Stimulated activated naive B cell treated with anti-CD40 and anti-IgM and Interleukin-4, amounts not matched to agents 10 μg/mL and 1 μg/mL and 100 μg/mL, for 72 hours (primary cell): ENCODE measurements at regions not wholly inside any gene's neighbourhood (a gene's known extent, or its start where the extent isn't known, plus 50 kb on each side); places are given as distances from the start of the nearest gene placed in this dataset.
"Not testable (repeated sequence)": the region's sequence is repeated elsewhere in the genome, so short reads cannot be mapped to it uniquely, and the experiment has no call there.

ENCODE experiments used
- ATAC-seq, 2 donors: fragments of 150-1000 bp; cut with Tn5 transposase; replicated peaks; 2 replicates each; pipeline ENCODE4 v1.10.0; 2021; ENCODE audit warnings: moderate library complexity in 1 of 2
- DNase-seq: peaks from one replicate; pipeline ENCODE4 v3.0.0; 2021
- H3K27ac Mint-ChIP-seq: one replicate; pipeline ENCODE4 v1.8.0; 2022; ENCODE audit warnings: mild to moderate bottlenecking, mixed read lengths
- H3K27me3 Mint-ChIP-seq, 2 donors: one replicate each; pipeline ENCODE4 v1.8.0; 2022; ENCODE audit warnings: mixed read lengths in 2 of 2
- H3K36me3 Mint-ChIP-seq, 2 donors: one replicate each; pipeline ENCODE4 v1.8.0; 2022; ENCODE audit warnings: mixed read lengths in 2 of 2, mild to moderate bottlenecking in 1 of 2
- H3K4me1 Mint-ChIP-seq, 2 donors: one replicate each; pipeline ENCODE4 v1.8.0; 2022; ENCODE audit warnings: mixed read lengths in 2 of 2, mild to moderate bottlenecking in 1 of 2
- H3K4me3 Mint-ChIP-seq, 2 donors: one replicate each; pipeline ENCODE4 v1.8.0; 2022; ENCODE audit warnings: mild to moderate bottlenecking in 2 of 2, mixed read lengths in 2 of 2, moderate library complexity in 1 of 2
- H3K9me3 Mint-ChIP-seq, 2 donors: one replicate each; pipeline ENCODE4 v1.8.0; 2022; ENCODE audit warnings: mixed read lengths in 2 of 2, mild to moderate bottlenecking in 1 of 2

DNA sequence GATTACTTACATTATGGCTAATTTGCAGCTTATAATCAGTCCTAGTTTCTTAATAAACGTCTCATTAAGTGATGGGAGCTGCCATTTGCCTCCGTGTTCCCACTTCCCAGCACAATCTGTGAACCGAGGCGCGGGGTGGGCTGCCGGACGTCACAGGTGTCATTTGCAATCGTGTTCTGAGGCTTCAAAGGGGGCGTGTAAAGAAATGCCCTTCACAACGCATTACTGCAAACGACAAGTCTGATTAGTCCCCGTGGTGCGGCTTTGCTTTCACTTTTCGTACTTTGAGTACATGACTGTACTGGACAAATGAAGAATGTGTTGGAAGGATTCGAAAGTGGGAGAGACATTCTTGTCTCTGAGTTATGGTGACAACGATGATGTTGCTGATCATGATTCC, 614.2 kb upstream of the ADARB2 start:
- Mint-ChIP-seq H3K4me1 (no peaks in the 10 kb centered on the region), H3K4me3 (no peak overlapping the region), H3K27me3 (peaks cover 6 to 8% of the 10 kb centered on the region in 2 donors), H3K27ac (no peak overlapping the region), H3K9me3 (no peaks in the 10 kb centered on the region), H3K36me3 (no peaks in the 10 kb centered on the region)
- no peak for DNase-seq
- ATAC-seq, result no peak

DNA sequence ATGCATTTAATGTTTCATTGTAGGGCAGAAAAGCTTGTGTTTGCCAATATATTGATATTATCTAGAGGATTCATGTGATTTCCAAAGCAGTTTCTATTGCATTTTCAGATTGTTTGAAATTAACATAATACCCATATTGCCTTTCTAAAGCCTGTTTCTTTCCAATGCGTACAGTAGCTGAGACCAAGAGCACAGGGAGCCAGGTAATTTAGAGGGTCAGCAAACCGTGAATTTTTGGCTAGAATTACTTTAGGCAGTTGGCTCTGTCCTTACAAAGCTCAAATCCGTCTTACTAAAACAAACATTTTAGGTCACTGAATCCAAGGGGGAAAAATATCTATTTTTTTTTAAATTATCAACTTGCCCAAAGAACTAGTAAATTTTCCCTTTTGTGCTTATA, 604.9 kb upstream of the ADARB2 start:
- Mint-ChIP-seq H3K4me1 (no peaks in the 10 kb centered on the region), H3K4me3 (no peak overlapping the region), H3K27ac (no peak overlapping the region), H3K9me3 (peaks cover 0 to 3% of the 10 kb centered on the region in 2 donors), H3K36me3 (no peaks in the 10 kb centered on the region), H3K27me3 (peaks cover 7 to 21% of the 10 kb centered on the region in 2 donors)
- ATAC-seq, result no peak
- DNase-seq, result no peak

DNA sequence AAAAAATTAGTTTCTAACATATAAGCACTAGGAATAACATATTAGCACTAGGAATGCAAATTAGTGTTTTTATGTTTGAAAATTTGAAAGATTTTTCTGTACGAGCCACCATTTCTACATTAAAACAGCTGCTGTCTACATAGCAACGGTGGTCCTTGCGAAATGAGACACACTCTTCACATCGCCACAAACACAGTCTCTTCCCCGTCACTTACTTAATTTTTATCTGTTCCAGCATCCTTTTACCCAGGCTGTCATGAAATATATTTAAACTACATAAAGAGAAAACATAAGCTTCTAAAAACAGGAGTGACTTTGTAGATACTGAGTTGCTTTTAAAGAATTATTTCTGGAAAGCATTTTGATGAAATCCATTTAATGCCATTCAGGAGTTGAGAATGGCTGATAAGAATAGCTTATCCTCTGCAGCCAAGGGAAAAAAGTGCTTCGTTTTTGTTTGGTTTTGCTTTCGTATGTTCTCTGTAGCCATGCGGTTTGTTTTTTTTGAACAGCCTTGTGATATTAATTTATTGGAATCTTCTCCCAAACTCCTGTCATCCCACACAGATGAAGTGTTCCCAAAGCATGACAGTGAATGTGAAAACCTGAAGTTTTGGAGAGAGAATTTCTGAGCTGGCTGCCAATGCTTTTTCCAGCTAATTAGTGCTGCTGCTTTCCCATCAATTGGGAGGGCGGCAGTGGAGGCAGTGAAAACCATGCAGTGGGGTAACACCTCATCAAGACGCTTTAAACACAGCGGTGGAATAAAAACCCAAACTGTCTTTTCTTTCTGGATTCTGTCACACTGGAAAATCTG, 603.7 kb upstream of the ADARB2 start:
- peaks cover 7 to 21% of the 10 kb centered on the region in 2 donors for H3K27me3 Mint-ChIP-seq
- DNase-seq (no peak), ATAC-seq (no peak)
- no peak overlapping the region for H3K27ac Mint-ChIP-seq
- H3K9me3 Mint-ChIP-seq, result peaks cover 0 to 3% of the 10 kb centered on the region in 2 donors
- no peaks in the 10 kb centered on the region for H3K4me1 Mint-ChIP-seq
- no peak overlapping the region for H3K4me3 Mint-ChIP-seq
- no peaks in the 10 kb centered on the region for H3K36me3 Mint-ChIP-seq

DNA sequence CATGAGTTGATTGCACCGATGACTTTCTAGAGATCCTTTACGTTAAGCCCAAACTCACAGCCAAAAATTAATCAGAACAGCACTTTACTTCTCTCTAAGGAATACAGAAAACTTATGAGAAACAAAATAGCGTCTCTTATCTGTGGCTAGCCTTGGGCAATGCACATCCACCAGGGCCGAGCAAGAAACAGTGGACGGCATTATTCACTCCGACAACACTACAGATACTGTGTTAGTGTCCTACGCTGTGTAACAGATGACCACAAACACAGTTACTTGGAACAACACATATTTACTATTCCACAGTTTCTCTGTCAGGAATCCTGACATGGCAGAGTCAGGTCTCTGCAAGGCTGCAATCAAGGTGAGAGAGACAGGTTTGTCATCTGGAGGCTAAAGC, 598.3 kb upstream of the ADARB2 start:
- H3K27me3 Mint-ChIP-seq, result peaks cover 0 to 6% of the 10 kb centered on the region in 2 donors
- H3K9me3 Mint-ChIP-seq, result peaks cover 0 to 3% of the 10 kb centered on the region in 2 donors
- no peak overlapping the region for H3K4me3 Mint-ChIP-seq
- DNase-seq (no peak), ATAC-seq (no peak)
- H3K36me3 Mint-ChIP-seq, result no peaks in the 10 kb centered on the region
- no peaks in the 10 kb centered on the region for H3K4me1 Mint-ChIP-seq
- no peak overlapping the region for H3K27ac Mint-ChIP-seq

DNA sequence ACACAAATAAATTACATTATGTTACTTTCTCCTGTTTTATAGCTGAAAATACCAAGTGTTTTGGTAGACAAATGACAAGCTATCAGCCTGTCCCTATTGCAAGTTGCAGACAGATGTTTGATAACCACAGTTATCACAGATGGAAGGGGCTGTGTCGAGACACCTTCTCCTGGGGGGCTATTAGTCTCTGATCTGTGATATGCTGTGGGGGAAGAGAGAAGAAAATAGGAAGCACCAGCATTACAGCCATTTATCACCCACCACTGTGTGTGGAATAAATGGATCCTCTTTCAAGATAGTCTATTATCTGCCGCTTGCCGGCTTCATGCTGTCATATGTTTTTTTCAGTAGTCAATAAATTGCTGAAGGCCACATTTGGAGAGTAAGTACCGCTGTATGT, 597.2 kb upstream of the ADARB2 start:
- peaks cover 0 to 6% of the 10 kb centered on the region in 2 donors for H3K27me3 Mint-ChIP-seq

DNA sequence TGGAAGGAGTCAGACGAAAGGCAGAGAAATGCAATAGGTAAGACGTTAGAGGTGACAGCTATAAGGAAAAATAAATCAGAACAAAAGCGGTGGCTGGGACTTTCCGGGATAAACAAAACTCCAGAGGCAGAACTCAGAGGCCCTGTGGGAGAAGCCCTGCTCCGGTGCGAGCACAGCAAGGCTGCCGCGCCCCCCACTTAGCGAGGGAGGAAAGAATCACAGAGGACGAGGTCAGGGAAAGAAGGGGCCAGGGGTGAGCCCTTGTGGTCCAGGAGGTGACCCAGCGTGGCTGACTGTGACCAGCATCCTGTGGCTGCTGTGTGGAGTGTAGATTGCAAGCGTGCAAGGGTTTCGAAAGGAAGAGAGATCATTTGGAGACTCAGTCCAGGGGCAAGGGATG, 591.8 kb upstream of the ADARB2 start:
- DNase-seq, result no peak
- H3K36me3 Mint-ChIP-seq, result no peaks in the 10 kb centered on the region
- no peak for ATAC-seq
- H3K27me3 Mint-ChIP-seq, result peaks cover 0 to 5% of the 10 kb centered on the region in 2 donors
- H3K4me3 Mint-ChIP-seq, result no peak overlapping the region
- no peaks in the 10 kb centered on the region for H3K4me1 Mint-ChIP-seq
- no peaks in the 10 kb centered on the region for H3K9me3 Mint-ChIP-seq
- H3K27ac Mint-ChIP-seq, result no peak overlapping the region

More for the DNA sequence above, 597.2 kb upstream of the ADARB2 start:
- H3K9me3 Mint-ChIP-seq, result peaks cover 0 to 3% of the 10 kb centered on the region in 2 donors
- DNase-seq (no peak), ATAC-seq (no peak)
- no peak overlapping the region for H3K27ac Mint-ChIP-seq
- H3K36me3 Mint-ChIP-seq, result no peaks in the 10 kb centered on the region
- no peak overlapping the region for H3K4me3 Mint-ChIP-seq
- H3K4me1 Mint-ChIP-seq, result no peaks in the 10 kb centered on the region

DNA sequence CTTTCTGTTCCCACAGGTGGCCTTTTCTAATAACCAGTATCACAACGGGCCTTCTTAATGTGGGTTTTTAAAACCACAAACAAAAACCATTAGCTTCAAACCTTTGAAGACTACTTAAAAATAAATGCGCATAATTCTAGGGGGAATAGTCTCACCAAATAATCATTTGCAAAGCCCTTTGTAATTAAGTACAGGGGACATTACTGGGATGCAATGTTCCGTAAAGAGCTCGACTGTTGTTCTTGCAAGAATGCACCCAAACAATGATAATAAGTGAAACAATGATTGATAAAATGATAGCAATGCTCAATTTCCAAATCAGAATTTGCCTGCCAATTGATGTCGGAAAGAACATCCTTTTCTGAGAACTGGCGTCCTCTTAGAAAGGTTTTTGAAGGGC, 589.1 kb upstream of the ADARB2 start:
- no peak overlapping the region for H3K4me3 Mint-ChIP-seq
- no peaks in the 10 kb centered on the region for H3K36me3 Mint-ChIP-seq
- no peaks in the 10 kb centered on the region for H3K9me3 Mint-ChIP-seq
- no peaks in the 10 kb centered on the region for H3K4me1 Mint-ChIP-seq
- peaks cover 0 to 5% of the 10 kb centered on the region in 2 donors for H3K27me3 Mint-ChIP-seq
- ATAC-seq (no peak), DNase-seq (no peak)
- no peak overlapping the region for H3K27ac Mint-ChIP-seq

DNA sequence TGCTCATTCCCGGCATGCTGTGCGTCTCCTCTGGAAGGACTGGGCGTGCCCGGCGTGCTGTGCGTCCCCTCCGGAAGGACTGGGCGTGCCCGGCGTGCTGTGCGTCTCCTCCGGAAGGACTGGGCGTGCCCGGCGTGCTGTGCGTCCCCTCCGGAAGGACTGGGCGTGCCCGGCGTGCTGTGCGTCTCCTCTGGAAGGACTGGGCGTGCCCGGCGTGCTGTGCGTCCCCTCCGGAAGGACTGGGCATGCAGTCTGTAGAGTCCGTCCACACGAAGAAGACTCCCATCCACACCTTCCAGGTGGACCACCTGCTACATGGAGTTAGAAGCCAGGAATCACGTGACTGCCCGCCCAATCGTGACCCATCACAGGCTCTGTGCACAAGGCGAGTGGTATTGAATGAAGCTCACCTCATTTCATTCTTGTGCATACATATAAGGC, 577.7 kb upstream of the ADARB2 start:
- DNase-seq, H3K27ac Mint-ChIP-seq: not testable (repeated sequence)

DNA sequence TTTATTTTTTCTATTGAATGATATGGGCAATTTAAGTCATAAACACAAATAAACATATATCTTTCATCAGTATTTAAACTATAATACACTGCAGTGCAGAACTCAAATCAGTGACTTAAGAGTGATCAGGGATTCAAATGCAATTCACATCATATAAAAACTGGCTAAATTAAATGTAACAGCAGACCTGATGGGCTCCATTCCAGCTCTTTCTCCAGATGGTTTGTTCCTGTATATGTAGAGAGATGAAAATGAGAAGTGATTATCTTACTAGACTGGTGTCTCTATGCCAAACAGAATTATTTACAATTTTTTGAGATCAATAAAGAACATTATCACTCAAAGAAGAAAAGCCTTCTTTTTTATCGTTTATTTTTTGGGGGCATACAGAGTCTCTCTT, 568.8 kb upstream of the ADARB2 start:
- DNase-seq, result no peak
- Mint-ChIP-seq H3K27ac (no peak overlapping the region), H3K4me1 (no peaks in the 10 kb centered on the region), H3K27me3 (peaks cover 11 to 14% of the 10 kb centered on the region in 2 donors), H3K4me3 (no peak overlapping the region), H3K36me3 (no peaks in the 10 kb centered on the region), H3K9me3 (peaks cover 3% of the 10 kb centered on the region in 2 donors)
- no peak for ATAC-seq

More for the DNA sequence above, 577.7 kb upstream of the ADARB2 start:
- H3K36me3 Mint-ChIP-seq, H3K4me3 Mint-ChIP-seq, H3K9me3 Mint-ChIP-seq, ATAC-seq, H3K4me1 Mint-ChIP-seq, H3K27me3 Mint-ChIP-seq: not testable (repeated sequence)

DNA sequence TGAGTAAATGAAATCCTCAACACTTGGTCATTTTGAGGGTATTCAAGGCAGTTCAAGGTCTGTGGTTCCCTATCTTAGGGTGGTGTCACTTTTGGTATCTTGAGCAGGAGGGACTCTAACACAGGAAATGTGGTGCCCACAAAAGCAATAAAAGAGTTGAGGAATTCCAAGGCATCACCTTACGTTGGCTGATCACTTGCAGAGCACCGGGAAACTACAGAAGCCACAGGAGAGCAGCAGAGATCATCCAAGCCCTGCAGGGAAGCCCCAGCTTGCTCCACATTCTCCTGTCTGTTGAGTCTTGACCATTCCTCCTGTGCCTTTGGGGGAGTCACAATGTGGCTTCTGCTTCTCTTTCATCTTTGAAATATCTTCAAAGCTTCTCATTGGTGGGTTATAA, 565.8 kb upstream of the ADARB2 start:
- H3K4me1 Mint-ChIP-seq, result no peaks in the 10 kb centered on the region
- H3K9me3 Mint-ChIP-seq, result peaks cover 3 to 5% of the 10 kb centered on the region in 2 donors
- no peak overlapping the region for H3K4me3 Mint-ChIP-seq

DNA sequence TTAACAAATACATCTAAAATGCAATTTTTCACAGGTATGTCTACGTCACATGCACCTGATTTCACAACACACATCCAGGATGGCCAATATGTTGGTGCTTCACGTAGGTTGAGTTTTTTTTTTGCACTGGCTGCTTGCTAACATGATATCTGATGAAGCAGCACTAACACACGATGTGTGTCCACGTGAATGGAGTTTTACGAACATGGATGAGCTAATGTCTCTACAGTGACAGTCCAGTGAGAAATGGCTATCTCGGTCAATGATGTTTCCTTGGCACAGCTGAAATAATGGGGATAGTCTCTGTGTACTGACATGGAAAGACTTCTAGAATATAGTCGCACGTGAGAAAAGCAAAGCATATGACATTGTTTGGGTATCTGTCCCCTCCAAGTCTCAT, 563.9 kb upstream of the ADARB2 start:
- no peak overlapping the region for H3K27ac Mint-ChIP-seq
- H3K4me1 Mint-ChIP-seq, result no peaks in the 10 kb centered on the region
- no peak overlapping the region for H3K4me3 Mint-ChIP-seq
- peaks cover 3 to 5% of the 10 kb centered on the region in 2 donors for H3K9me3 Mint-ChIP-seq
- H3K27me3 Mint-ChIP-seq, result peaks cover 0 to 5% of the 10 kb centered on the region in 2 donors
- DNase-seq (no peak), ATAC-seq (no peak)
- H3K36me3 Mint-ChIP-seq, result no peaks in the 10 kb centered on the region

More for the DNA sequence above, 565.8 kb upstream of the ADARB2 start:
- ATAC-seq, result no peak
- Mint-ChIP-seq H3K36me3 (no peaks in the 10 kb centered on the region), H3K27me3 (peaks cover 0 to 6% of the 10 kb centered on the region in 2 donors), H3K27ac (no peak overlapping the region)
- no peak for DNase-seq

DNA sequence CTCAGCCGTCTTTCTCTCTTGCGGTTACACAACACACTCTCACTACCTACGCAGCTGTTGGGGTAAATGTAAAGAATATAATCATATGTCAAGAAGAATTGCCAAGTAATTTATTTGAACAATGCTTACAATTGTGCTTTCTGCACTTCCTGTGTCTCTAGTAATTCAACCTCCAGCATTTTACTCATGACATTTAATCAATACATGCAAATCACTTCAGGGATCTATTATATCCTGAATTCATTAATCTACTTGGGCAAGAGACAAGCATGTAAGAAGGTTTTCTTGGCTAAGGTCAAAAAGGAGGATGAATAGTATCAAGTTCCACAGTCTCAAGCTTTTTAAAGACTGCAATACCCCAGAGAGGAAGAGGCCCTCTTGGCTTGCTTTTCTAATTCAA, 562.9 kb upstream of the ADARB2 start:
- Mint-ChIP-seq H3K4me1 (no peaks in the 10 kb centered on the region), H3K27ac (no peak overlapping the region), H3K36me3 (no peaks in the 10 kb centered on the region), H3K9me3 (peaks cover 3 to 5% of the 10 kb centered on the region in 2 donors), H3K27me3 (peaks cover 0 to 2% of the 10 kb centered on the region in 2 donors), H3K4me3 (no peak overlapping the region)
- DNase-seq, result no peak
- ATAC-seq, result no peak

DNA sequence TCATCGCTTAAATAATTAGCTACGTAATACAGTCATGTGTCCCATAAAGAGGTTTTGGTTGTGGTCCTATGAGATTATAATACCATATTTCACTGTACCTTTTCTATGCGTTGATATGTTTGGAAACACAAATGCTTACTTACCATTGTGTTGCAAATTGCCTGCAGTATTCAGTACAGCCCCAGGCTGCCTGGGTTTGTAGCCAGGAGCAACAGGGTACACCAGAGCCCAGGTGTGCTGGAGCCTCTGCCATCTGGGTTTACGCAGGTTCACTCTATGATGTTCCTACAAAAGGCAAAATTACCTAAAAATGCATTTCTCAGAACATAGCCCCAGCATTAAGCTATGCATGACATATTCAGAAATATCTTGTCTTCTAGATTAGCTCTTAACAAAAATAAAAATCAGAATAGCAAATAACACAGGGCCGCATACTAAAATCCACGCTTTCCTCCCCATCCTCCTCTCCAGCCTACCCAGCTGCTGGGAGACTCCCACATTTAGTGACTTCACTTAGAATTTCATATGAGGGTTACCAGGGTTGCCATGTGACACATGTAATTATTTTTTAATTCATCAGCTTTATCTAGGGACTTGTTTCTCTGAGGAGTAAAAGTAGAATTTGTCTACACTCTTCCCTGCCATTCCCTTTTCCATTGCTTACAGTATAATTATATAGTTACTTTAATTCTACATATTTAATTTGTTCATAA, 559.0 kb upstream of the ADARB2 start:
- Mint-ChIP-seq H3K4me1 (no peaks in the 10 kb centered on the region), H3K36me3 (no peaks in the 10 kb centered on the region), H3K4me3 (no peak overlapping the region), H3K27me3 (peaks cover 0 to 5% of the 10 kb centered on the region in 2 donors), H3K27ac (no peak overlapping the region), H3K9me3 (peaks cover 0 to 1% of the 10 kb centered on the region in 2 donors)
- DNase-seq (no peak), ATAC-seq (no peak)

DNA sequence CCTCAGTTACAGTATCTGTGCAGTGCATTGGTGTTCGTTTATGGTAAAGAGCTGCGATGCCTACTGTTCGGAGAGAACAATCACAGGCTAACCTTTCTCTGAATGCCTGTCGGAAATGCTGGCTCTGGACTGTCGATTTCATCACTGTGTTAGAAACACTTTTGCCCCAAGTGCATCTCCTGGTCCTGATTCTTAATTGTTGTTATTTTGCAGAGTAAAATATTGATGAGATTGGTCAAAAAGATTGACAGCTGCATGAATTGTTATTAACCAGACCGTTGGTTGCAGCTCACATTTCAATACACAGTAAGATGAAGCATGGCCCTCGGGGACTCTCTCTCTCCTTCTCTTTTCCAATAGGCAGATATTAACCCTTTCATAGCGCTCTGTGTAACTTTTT, 557.4 kb upstream of the ADARB2 start:
- H3K4me3 Mint-ChIP-seq, result no peak overlapping the region
- DNase-seq, result no peak
- ATAC-seq, result no peak
- no peaks in the 10 kb centered on the region for H3K36me3 Mint-ChIP-seq
- no peaks in the 10 kb centered on the region for H3K4me1 Mint-ChIP-seq
- H3K9me3 Mint-ChIP-seq, result no peaks in the 10 kb centered on the region
- H3K27me3 Mint-ChIP-seq, result peaks cover 0 to 5% of the 10 kb centered on the region in 2 donors
- H3K27ac Mint-ChIP-seq, result no peak overlapping the region

DNA sequence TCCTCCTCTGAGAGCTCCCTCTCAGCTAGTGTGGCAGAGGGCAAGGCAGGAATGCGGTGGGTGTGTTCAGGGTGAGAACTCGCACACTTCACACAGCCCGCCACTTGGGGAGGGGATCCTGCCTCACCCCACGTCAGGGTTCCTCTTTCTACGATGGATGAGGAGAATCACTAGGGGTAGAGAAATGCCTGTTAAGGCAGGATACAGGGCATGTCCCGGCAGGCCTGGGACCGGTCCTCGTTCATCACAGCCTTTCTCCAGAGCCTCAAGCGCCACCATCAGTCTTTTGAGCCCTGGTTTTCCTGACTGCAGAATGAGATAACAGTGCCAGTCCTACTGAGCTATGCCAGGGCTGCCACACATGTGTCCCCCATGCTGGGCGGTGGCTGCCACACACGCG, 546.7 kb upstream of the ADARB2 start:
- H3K9me3 Mint-ChIP-seq, result no peaks in the 10 kb centered on the region
- DNase-seq (no peak), ATAC-seq (no peak)
- no peak overlapping the region for H3K27ac Mint-ChIP-seq
- no peaks in the 10 kb centered on the region for H3K4me1 Mint-ChIP-seq
- H3K4me3 Mint-ChIP-seq, result no peak overlapping the region
- H3K36me3 Mint-ChIP-seq, result no peaks in the 10 kb centered on the region
- H3K27me3 Mint-ChIP-seq, result peaks cover 0 to 5% of the 10 kb centered on the region in 2 donors
